Tongue (tissue), 1 donor: ENCODE measurements at regions not wholly inside any gene's neighbourhood (a gene's known extent, or its start where the extent isn't known, plus 50 kb on each side); places are given as distances from the start of the nearest gene placed in this dataset.
"Not testable (repeated sequence)": the region's sequence is repeated elsewhere in the genome, so short reads cannot be mapped to it uniquely, and the experiment has no call there.

Experiments used
- DNase-seq: peaks from one replicate; pipeline ENCODE4 v3.0.0-alpha.2; 2015

GRCh38 chr9:95391271-95391670 lies 73.8 kb upstream of the FANCC start:
- DNase-seq, result not testable (repeated sequence)

GRCh38 chr9:95389373-95389772 lies 71.9 kb upstream of the FANCC start:
- no peak for DNase-seq

- DNase-seq, result no peak
Observed at GRCh38 chr9:95386843-95387242, 69.3 kb upstream of the FANCC start.

GRCh38 chr9:95385521-95385920 lies 68.0 kb upstream of the FANCC start:
- DNase-seq, result peak; percentile 24

GRCh38 chr9:95383845-95384244 lies 66.3 kb upstream of the FANCC start:
- no peak for DNase-seq

GRCh38 chr9:95383185-95383676 lies 65.7 kb upstream of the FANCC start:
- DNase-seq, result no peak

GRCh38 chr9:95382433-95382832 lies 64.9 kb upstream of the FANCC start:
- DNase-seq, result no peak

GRCh38 chr9:95381221-95381620 lies 63.7 kb upstream of the FANCC start:
- no peak for DNase-seq

GRCh38 chr9:95379630-95380029 lies 62.1 kb upstream of the FANCC start:
- no peak for DNase-seq

GRCh38 chr9:95373782-95374487 lies 56.4 kb upstream of the FANCC start:
- no peak for DNase-seq

GRCh38 chr9:95373069-95373681 lies 55.7 kb upstream of the FANCC start:
- peak; percentile 49 for DNase-seq

- no peak for DNase-seq
Observed at GRCh38 chr9:95370064-95370463, 52.6 kb upstream of the FANCC start.

- DNase-seq, result no peak
Observed at GRCh38 chr9:95368377-95369160, 51.1 kb upstream of the FANCC start.
